Activated CD8-positive, alpha-beta T cell treated with anti-CD3 and anti-CD28 coated beads for 36 hours (primary cell): ENCODE measurements at regions not wholly inside any gene's neighbourhood (a gene's known extent, or its start where the extent isn't known, plus 50 kb on each side); places are given as distances from the start of the nearest gene placed in this dataset.

Experiments used
- ATAC-seq: fragments of 200-7000 bp; cut with Tn5 transposase; one replicate; pipeline ENCODE4 v1.10.0; 2021; ENCODE audit warnings: mild to moderate bottlenecking, moderate library complexity
- CTCF ChIA-PET: fragments of 350-600 bp; sonication (Branson Sonifier 250); formaldehyde crosslinking; loops from one replicate; lab custom pipeline; 2021; ENCODE audit warnings: antibody characterized with exemption; lab: Charles Lee
- POLR2A ChIA-PET: fragments of 350-600 bp; sonication (Branson Sonifier 250); formaldehyde crosslinking; loops from one replicate; lab custom pipeline; 2021; ENCODE audit warnings: antibody characterized with exemption; lab: Charles Lee
- DNase-seq: peaks from one replicate; pipeline ENCODE4 v3.0.0-alpha.2; 2020
- H3K27ac Mint-ChIP-seq: one replicate; pipeline ENCODE4 v1.8.0; 2021; ENCODE audit warnings: mild to moderate bottlenecking, mixed read lengths
- H3K27me3 Mint-ChIP-seq: one replicate; pipeline ENCODE4 v1.8.0; 2021; ENCODE audit warnings: mixed read lengths
- H3K36me3 Mint-ChIP-seq: one replicate; pipeline ENCODE4 v1.8.0; 2021; ENCODE audit warnings: low read depth, mixed read lengths
- H3K4me1 Mint-ChIP-seq: one replicate; pipeline ENCODE4 v1.8.0; 2021; ENCODE audit warnings: low read depth, mixed read lengths
- H3K4me3 Mint-ChIP-seq: one replicate; pipeline ENCODE4 v1.8.0; 2021; ENCODE audit warnings: mild to moderate bottlenecking, moderate library complexity, mixed read lengths
- H3K9me3 Mint-ChIP-seq: one replicate; pipeline ENCODE4 v1.8.0; 2021; ENCODE audit warnings: mixed read lengths
- CTCF ChIP-seq: fragments of 200-600 bp; IDR thresholded peaks from one replicate; pipeline ENCODE4 v1.8.0; 2022; ENCODE audit warnings: antibody characterized with exemption, mild to moderate bottlenecking
- intact Hi-C: fragments of 100-400 bp; cut with micrococcal nuclease; formaldehyde crosslinking; loops from one replicate; pipeline ENCODE4 v1.10.0; 2022

GRCh38 chr12:102708108-102708507, 208.9 kb downstream of the PAH start:
- Mint-ChIP-seq H3K27me3 (peaks cover 5% of the 10 kb centered on the region), H3K4me1 (no peaks in the 10 kb centered on the region), H3K27ac (no peak overlapping the region), H3K4me3 (no peak overlapping the region), H3K36me3 (no peaks in the 10 kb centered on the region), H3K9me3 (no peaks in the 10 kb centered on the region)
- DNase-seq (no peak), ATAC-seq (no peak)
- CTCF ChIA-PET: no interaction called here
- TF ChIP-seq CTCF: no peak
- POLR2A ChIA-PET: no interaction called here
- intact Hi-C loops: no loop called here

- ChIA-PET POLR2A (no interaction called here), CTCF (interaction anchor here (0.9 kb wide), 1 partner anchor 737 kb away, joined by 3 read pairs; no protein-coding TSS in a partner anchor)
- peak; percentile 28 for TF ChIP-seq CTCF
- Mint-ChIP-seq H3K9me3 (peaks cover 1% of the 10 kb centered on the region), H3K36me3 (no peaks in the 10 kb centered on the region), H3K4me1 (no peaks in the 10 kb centered on the region), H3K4me3 (no peak overlapping the region), H3K27ac (no peak overlapping the region), H3K27me3 (peaks cover 5% of the 10 kb centered on the region)
- DNase-seq: peak; percentile 38
- ATAC-seq: no peak
- intact Hi-C loops: no loop called here
Observed at GRCh38 chr12:102702447-102703114, 214.5 kb downstream of the PAH start.

- H3K27ac Mint-ChIP-seq: no peak overlapping the region
- ATAC-seq: no peak
- H3K9me3 Mint-ChIP-seq: peaks cover 7% of the 10 kb centered on the region
- intact Hi-C loops: no loop called here
- no peak for DNase-seq
- ChIA-PET CTCF (no interaction called here), POLR2A (no interaction called here)
- TF ChIP-seq CTCF: no peak
- H3K4me3 Mint-ChIP-seq: no peak overlapping the region
- H3K27me3 Mint-ChIP-seq: peaks cover 5% of the 10 kb centered on the region
- no peaks in the 10 kb centered on the region for H3K36me3 Mint-ChIP-seq
- H3K4me1 Mint-ChIP-seq: no peaks in the 10 kb centered on the region
Observed at GRCh38 chr12:102696045-102696444, 215.7 kb upstream of the IGF1 start.

- POLR2A ChIA-PET: no interaction called here
- DNase-seq: no peak
- no peak for TF ChIP-seq CTCF
- ATAC-seq: no peak
- no peak overlapping the region for H3K27ac Mint-ChIP-seq
- no peaks in the 10 kb centered on the region for H3K36me3 Mint-ChIP-seq
- H3K9me3 Mint-ChIP-seq: peaks cover 6% of the 10 kb centered on the region
- intact Hi-C loops: no loop called here
- no peaks in the 10 kb centered on the region for H3K4me1 Mint-ChIP-seq
- no peak overlapping the region for H3K4me3 Mint-ChIP-seq
- CTCF ChIA-PET: no interaction called here
- peaks cover 6% of the 10 kb centered on the region for H3K27me3 Mint-ChIP-seq
Observed at GRCh38 chr12:102694903-102695302, 214.5 kb upstream of the IGF1 start.

GRCh38 chr12:102691773-102692555, 211.6 kb upstream of the IGF1 start:
- Mint-ChIP-seq H3K27ac (no peak overlapping the region), H3K4me3 (no peak overlapping the region), H3K9me3 (peaks cover 6% of the 10 kb centered on the region), H3K27me3 (peaks cover 8% of the 10 kb centered on the region), H3K4me1 (no peaks in the 10 kb centered on the region), H3K36me3 (no peaks in the 10 kb centered on the region)
- POLR2A ChIA-PET: no interaction called here
- DNase-seq (no peak), ATAC-seq (no peak)
- intact Hi-C loops: no loop called here
- no peak for TF ChIP-seq CTCF
- CTCF ChIA-PET: no interaction called here
